Hippocampal formation (tissue), 2 donors: ENCODE measurements at regions not wholly inside any gene's neighbourhood (a gene's known extent, or its start where the extent isn't known, plus 50 kb on each side); places are given as distances from the start of the nearest gene placed in this dataset.
"Not testable (repeated sequence)": the region's sequence is repeated elsewhere in the genome, so short reads cannot be mapped to it uniquely, and the experiment has no call there.

Experiments
- DNase-seq, 2 donors: peaks; one replicate each; lab custom pipeline; 2025; lab: John Stamatoyannopoulos, UW

GRCh38 chr5:25393957-25394356, 749.2 kb upstream of the CDH10 start:
- DNase-seq = no peak

GRCh38 chr5:25393256-25393655, 748.5 kb upstream of the CDH10 start:
- DNase-seq = peak in 1 of 2 donors; percentile 0

GRCh38 chr5:25387953-25388352, 743.2 kb upstream of the CDH10 start:
- DNase-seq = no peak

- no peak for DNase-seq
Measured at GRCh38 chr5:25362799-25363198, 718.0 kb upstream of the CDH10 start.

GRCh38 chr5:25358919-25359318, 714.1 kb upstream of the CDH10 start:
- DNase-seq = no peak

- no peak for DNase-seq
Measured at GRCh38 chr5:25357605-25358004, 712.8 kb upstream of the CDH10 start.

- DNase-seq = no peak
Measured at GRCh38 chr5:25349746-25350145, 705.0 kb upstream of the CDH10 start.

- DNase-seq = no peak
Measured at GRCh38 chr5:25345240-25345771, 700.5 kb upstream of the CDH10 start.

GRCh38 chr5:25339541-25339940, 694.8 kb upstream of the CDH10 start:
- DNase-seq = no peak

- no peak for DNase-seq
Measured at GRCh38 chr5:25334350-25334749, 689.6 kb upstream of the CDH10 start.

GRCh38 chr5:25330721-25331120, 685.9 kb upstream of the CDH10 start:
- no peak for DNase-seq

- no peak for DNase-seq
Measured at GRCh38 chr5:25327172-25327571, 682.4 kb upstream of the CDH10 start.

- no peak for DNase-seq
Measured at GRCh38 chr5:25301836-25302235, 657.1 kb upstream of the CDH10 start.

- DNase-seq = no peak
Measured at GRCh38 chr5:25295067-25295466, 650.3 kb upstream of the CDH10 start.

GRCh38 chr5:25289766-25290165, 645.0 kb upstream of the CDH10 start:
- DNase-seq = not testable (repeated sequence)

- no peak for DNase-seq
Measured at GRCh38 chr5:25286319-25286718, 641.5 kb upstream of the CDH10 start.

GRCh38 chr5:25285136-25285535, 640.4 kb upstream of the CDH10 start:
- DNase-seq = no peak

- not testable (repeated sequence) for DNase-seq
Measured at GRCh38 chr5:25263507-25263906, 618.7 kb upstream of the CDH10 start.

- no peak for DNase-seq
Measured at GRCh38 chr5:25262221-25262620, 617.4 kb upstream of the CDH10 start.

- no peak for DNase-seq
Measured at GRCh38 chr5:25255128-25255527, 610.4 kb upstream of the CDH10 start.

GRCh38 chr5:25241981-25242380, 597.2 kb upstream of the CDH10 start:
- no peak for DNase-seq

- not testable (repeated sequence) for DNase-seq
Measured at GRCh38 chr5:25238720-25239119, 593.9 kb upstream of the CDH10 start.

- DNase-seq = no peak
Measured at GRCh38 chr5:25224316-25224982, 579.7 kb upstream of the CDH10 start.

- DNase-seq = not testable (repeated sequence)
Measured at GRCh38 chr5:25199902-25200301, 555.1 kb upstream of the CDH10 start.
